Tibial nerve (tissue), 4 donors: ENCODE measurements at regions not wholly inside any gene's neighbourhood (a gene's known extent, or its start where the extent isn't known, plus 50 kb on each side); places are given as distances from the start of the nearest gene placed in this dataset.

ENCODE experiments used
- DNase-seq, 2 donors: peaks; one replicate each; pipeline ENCODE4 v3.0.0-alpha.2; 2019; ENCODE audit warnings: low spot score in 2 of 2
- H3K27ac ChIP-seq, 4 donors: fragments of 200-600 bp; sonication (generic) in 3 of 4; one replicate each; pipeline ENCODE4 v1.5.1; 2017 to 2019; ENCODE audit warnings: mild to moderate bottlenecking in 1 of 4
- H3K27me3 ChIP-seq, 2 donors: fragments of 200-600 bp; sonication (generic) in 1 of 2; one replicate each; pipeline versions ENCODE4 v1.5.1 to v1.6.0; 2017 to 2019
- H3K36me3 ChIP-seq, 3 donors: fragments of 200-600 bp; sonication (generic); one replicate each; pipeline ENCODE4 v1.5.1; 2018 to 2019
- H3K4me1 ChIP-seq, 4 donors: fragments of 200-600 bp; sonication (generic) in 3 of 4; one replicate each; pipeline ENCODE4 v1.5.1; 2017 to 2019
- H3K4me3 ChIP-seq, 4 donors: fragments of 200-600 bp; sonication (generic) in 3 of 4; one replicate each; pipeline ENCODE4 v1.5.1; 2017 to 2019; ENCODE audit warnings: mild to moderate bottlenecking in 1 of 4, moderate library complexity in 1 of 4
- H3K9me3 ChIP-seq, 4 donors: fragments of 200-600 bp; sonication (generic) in 3 of 4; one replicate each; pipeline ENCODE4 v1.5.1; 2017 to 2019
- EP300 ChIP-seq, 2 donors: sonication (generic); formaldehyde crosslinking; IDR thresholded peaks; one replicate each; pipeline ENCODE4 v1.6.1; 2017; ENCODE audit warnings: antibody characterized with exemption in 2 of 2, mild to moderate bottlenecking in 1 of 2
- POLR2A ChIP-seq, 2 donors: fragments of 450-650 bp; IDR thresholded peaks; one replicate each; pipeline ENCODE4 v1.6.1; 2017; ENCODE audit warnings: antibody characterized with exemption in 2 of 2, mild to moderate bottlenecking in 2 of 2, moderate library complexity in 2 of 2
- WGBS, 2 donors: methylation state at CpG; one replicate each; pipeline ENCODE4 v1.1.5; 2018; 5-methylcytosine and 5-hydroxymethylcytosine counted together
- TF ChIP-seq, protein P1 (sequence below), 5 experiments: fragments of 200-600 bp in 3 of 5; fragments of 450-650 bp in 2 of 5; sonication (generic) in 3 of 5; IDR thresholded peaks; one replicate each; pipeline ENCODE4 v1.5.1; 2016 to 2019; ENCODE audit warnings: antibody characterized with exemption in 5 of 5, mild to moderate bottlenecking in 3 of 5, moderate library complexity in 2 of 5

DNA sequence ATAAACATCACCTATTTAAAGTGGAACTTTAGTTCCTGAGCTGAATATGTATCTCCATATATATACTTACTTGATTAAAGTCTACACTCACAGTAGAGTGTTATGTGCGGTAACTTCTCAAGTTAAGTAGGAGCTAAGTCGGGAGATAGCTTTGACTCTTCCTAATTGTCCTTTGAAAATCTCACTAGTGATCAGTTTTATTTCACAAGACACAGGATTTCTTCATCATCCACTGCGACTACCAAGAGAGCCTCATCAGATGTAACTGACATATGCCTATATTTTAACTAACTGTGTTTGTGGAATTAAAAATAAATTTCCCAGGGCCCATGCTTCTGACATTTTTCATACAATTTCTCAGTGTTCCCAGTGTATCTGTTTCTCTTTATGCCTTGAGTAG lies 1664.0 kb downstream of the EFNB2 start:
- Histone ChIP-seq H3K4me1 (no peaks in the 10 kb centered on the region), H3K9me3 (peaks cover 0 to 11% (median 2%) of the 10 kb centered on the region in 4 donors), H3K27ac (no peak overlapping the region), H3K27me3 (no peaks in the 10 kb centered on the region), H3K36me3 (no peaks in the 10 kb centered on the region), H3K4me3 (no peak overlapping the region)
- DNase-seq, result no peak
- TF ChIP-seq EP300 (IDR thresholded peaks at IDR 0.05) (no peak), POLR2A (IDR thresholded peaks at IDR 0.05) (no peak)
- TF ChIP-seq, protein P1, sequence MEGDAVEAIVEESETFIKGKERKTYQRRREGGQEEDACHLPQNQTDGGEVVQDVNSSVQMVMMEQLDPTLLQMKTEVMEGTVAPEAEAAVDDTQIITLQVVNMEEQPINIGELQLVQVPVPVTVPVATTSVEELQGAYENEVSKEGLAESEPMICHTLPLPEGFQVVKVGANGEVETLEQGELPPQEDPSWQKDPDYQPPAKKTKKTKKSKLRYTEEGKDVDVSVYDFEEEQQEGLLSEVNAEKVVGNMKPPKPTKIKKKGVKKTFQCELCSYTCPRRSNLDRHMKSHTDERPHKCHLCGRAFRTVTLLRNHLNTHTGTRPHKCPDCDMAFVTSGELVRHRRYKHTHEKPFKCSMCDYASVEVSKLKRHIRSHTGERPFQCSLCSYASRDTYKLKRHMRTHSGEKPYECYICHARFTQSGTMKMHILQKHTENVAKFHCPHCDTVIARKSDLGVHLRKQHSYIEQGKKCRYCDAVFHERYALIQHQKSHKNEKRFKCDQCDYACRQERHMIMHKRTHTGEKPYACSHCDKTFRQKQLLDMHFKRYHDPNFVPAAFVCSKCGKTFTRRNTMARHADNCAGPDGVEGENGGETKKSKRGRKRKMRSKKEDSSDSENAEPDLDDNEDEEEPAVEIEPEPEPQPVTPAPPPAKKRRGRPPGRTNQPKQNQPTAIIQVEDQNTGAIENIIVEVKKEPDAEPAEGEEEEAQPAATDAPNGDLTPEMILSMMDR (IDR thresholded peaks at IDR 0.05), result no peak
- WGBS, 2 donors, result 93% methylated on average over 3 of the region's 3 CpGs

DNA sequence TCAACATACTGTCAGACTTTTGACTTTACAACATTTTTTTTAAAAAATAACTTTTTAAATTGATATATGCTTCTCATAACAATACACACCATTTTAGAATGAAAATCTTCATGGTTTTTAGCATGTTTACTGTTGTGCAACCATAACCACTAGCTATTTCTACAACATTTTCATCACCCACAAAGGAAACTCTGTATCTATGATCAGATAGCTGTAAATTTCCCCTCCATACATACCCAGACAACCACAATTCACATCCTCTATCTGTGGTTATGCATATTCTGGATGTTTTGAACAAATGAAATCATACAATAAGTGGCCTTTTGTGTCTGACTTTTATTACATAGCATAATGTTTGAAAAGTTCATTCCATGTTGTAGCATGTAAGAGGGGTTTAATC lies 1666.0 kb downstream of the EFNB2 start:
- H3K4me1 ChIP-seq, result no peaks in the 10 kb centered on the region
- H3K4me3 ChIP-seq, result no peak overlapping the region
- TF ChIP-seq, protein P1 (IDR thresholded peaks at IDR 0.05), result no peak
- TF ChIP-seq POLR2A (IDR thresholded peaks at IDR 0.05), result no peak
- H3K27me3 ChIP-seq, result no peaks in the 10 kb centered on the region
- H3K36me3 ChIP-seq, result no peaks in the 10 kb centered on the region
- peaks cover 0 to 11% (median 2%) of the 10 kb centered on the region in 4 donors for H3K9me3 ChIP-seq
- DNase-seq, result no peak
- no peak overlapping the region for H3K27ac ChIP-seq

DNA sequence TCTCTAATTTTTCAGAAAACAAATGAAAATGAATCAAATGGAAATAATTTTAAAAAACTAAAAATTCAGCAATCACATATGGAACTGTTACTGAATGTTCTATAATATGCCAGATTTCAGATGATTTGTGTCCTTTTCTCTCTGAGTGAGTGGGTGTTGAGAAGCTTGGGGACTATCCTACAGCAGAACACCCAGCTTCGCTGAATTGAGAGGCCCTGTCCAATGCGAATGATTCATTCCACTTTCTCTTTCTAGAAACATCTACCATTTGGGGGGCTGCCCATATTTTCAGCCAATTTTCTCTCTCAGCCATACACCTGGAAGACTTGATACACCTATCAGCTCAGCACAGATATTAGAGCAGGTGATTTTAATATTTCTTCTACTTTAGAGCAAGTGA lies 1666.7 kb downstream of the EFNB2 start:
- Histone ChIP-seq H3K27ac (no peak overlapping the region), H3K36me3 (no peaks in the 10 kb centered on the region), H3K9me3 (peaks cover 0 to 11% (median 2%) of the 10 kb centered on the region in 4 donors), H3K4me3 (no peak overlapping the region), H3K27me3 (no peaks in the 10 kb centered on the region), H3K4me1 (no peaks in the 10 kb centered on the region)
- WGBS, 2 donors, result 50 to 74% methylated on average over 2 of the region's 2 CpGs
- DNase-seq, result no peak
- TF ChIP-seq, protein P1 (IDR thresholded peaks at IDR 0.05), result no peak
- TF ChIP-seq POLR2A (IDR thresholded peaks at IDR 0.05) (no peak), EP300 (IDR thresholded peaks at IDR 0.05) (no peak)

DNA sequence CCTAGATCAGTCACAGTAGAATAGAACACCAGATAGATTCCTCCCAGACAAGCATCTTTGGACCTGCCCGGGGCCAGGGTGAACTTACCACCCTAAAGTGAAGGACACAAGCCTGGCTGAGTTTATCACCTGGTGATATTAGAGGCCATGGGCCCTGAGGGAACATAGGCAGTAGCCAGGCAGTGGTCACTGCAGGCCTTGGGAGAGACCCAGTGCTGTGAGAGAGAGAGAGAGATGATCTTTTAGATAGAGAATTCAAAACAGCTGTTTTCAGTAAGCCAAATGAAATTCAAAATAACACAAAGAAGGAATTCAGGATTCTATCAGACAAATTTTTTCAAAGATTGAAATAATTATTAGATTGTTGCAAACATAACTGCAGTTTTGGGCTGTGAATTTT lies 1679.9 kb downstream of the EFNB2 start:
- no peak for TF ChIP-seq POLR2A (IDR thresholded peaks at IDR 0.05)
- TF ChIP-seq, protein P1 (IDR thresholded peaks at IDR 0.05), result no peak
- no peak for TF ChIP-seq EP300 (IDR thresholded peaks at IDR 0.05)
- 58 to 79% methylated on average over 1 of the region's 1 CpG for WGBS, 2 donors
- no peaks in the 10 kb centered on the region for H3K9me3 ChIP-seq
- no peak overlapping the region for H3K4me3 ChIP-seq
- H3K36me3 ChIP-seq, result no peaks in the 10 kb centered on the region
- no peaks in the 10 kb centered on the region for H3K27me3 ChIP-seq
- no peaks in the 10 kb centered on the region for H3K4me1 ChIP-seq
- DNase-seq, result no peak
- H3K27ac ChIP-seq, result no peak overlapping the region

DNA sequence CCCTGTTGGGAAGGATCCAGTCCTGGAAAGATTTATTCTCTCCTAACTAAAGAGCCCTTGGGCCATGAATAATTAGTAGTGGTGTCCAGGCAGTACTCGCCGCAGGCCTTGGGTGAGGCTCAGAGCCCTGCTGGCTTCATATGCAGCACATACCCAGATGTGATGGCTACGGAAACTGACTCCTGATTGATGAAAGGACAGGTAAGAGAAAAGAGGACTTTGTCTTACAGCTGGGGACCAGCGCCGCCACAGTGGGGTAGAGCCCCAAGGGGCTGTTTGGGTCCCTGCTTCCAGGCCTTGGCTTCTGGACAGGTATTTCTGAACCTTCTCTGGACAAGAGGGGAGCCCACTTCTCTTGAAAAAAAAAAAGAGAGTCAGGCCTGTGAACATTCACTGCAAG lies 1680.8 kb downstream of the EFNB2 start:
- H3K27me3 ChIP-seq, result no peaks in the 10 kb centered on the region
- 100% methylated on average over 5 of the region's 5 CpGs for WGBS, 2 donors
- no peak for TF ChIP-seq POLR2A (IDR thresholded peaks at IDR 0.05)
- TF ChIP-seq, protein P1 (IDR thresholded peaks at IDR 0.05), result no peak
- no peak for TF ChIP-seq EP300 (IDR thresholded peaks at IDR 0.05)
- H3K4me1 ChIP-seq, result no peaks in the 10 kb centered on the region
- no peak for DNase-seq
- H3K9me3 ChIP-seq, result no peaks in the 10 kb centered on the region
- no peak overlapping the region for H3K27ac ChIP-seq
- no peaks in the 10 kb centered on the region for H3K36me3 ChIP-seq
- no peak overlapping the region for H3K4me3 ChIP-seq
